ENCODE measurements at regions not wholly inside any gene's neighbourhood (a gene's known extent, or its start where the extent isn't known, plus 50 kb on each side); places are given as distances from the start of the nearest gene placed in this dataset.

DNA sequence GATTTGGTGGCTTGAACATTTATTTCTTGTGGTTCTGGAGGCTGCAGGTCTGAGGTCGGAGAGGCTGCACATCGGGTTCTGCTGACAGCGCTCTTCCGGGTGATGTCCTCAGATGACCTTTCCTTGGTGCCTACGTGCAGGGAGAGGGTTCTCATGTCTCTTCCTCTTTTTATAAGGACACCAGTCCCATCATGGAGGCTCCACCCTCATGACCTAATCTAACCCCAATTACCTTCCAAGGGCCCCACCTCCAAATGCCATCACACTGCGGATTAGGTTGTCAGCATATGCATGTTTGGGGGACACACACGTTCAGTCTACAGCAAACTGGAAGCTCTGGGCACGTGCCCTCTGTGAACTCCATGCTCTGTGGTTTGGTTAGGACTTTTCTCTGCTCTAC lies 338.6 kb downstream of the FGF9 start:
- TF ChIP-seq, protein P1, sequence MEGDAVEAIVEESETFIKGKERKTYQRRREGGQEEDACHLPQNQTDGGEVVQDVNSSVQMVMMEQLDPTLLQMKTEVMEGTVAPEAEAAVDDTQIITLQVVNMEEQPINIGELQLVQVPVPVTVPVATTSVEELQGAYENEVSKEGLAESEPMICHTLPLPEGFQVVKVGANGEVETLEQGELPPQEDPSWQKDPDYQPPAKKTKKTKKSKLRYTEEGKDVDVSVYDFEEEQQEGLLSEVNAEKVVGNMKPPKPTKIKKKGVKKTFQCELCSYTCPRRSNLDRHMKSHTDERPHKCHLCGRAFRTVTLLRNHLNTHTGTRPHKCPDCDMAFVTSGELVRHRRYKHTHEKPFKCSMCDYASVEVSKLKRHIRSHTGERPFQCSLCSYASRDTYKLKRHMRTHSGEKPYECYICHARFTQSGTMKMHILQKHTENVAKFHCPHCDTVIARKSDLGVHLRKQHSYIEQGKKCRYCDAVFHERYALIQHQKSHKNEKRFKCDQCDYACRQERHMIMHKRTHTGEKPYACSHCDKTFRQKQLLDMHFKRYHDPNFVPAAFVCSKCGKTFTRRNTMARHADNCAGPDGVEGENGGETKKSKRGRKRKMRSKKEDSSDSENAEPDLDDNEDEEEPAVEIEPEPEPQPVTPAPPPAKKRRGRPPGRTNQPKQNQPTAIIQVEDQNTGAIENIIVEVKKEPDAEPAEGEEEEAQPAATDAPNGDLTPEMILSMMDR (conservative IDR thresholded peaks at IDR 0.05; ENCODE audit: low read length): no peak
- no peak for TF ChIP-seq EZH2phosphoT487 (IDR thresholded peaks at IDR 0.05; ENCODE audit: borderline replicate concordance)
